Peyer's patch (tissue), 4 donors: ENCODE measurements at regions not wholly inside any gene's neighbourhood (a gene's known extent, or its start where the extent isn't known, plus 50 kb on each side); places are given as distances from the start of the nearest gene placed in this dataset.

Experiments used
- POLR2A ChIP-seq, 2 donors: fragments of 450-650 bp; IDR thresholded peaks; one replicate each; pipeline ENCODE4 v1.5.1; 2017; ENCODE audit warnings: antibody characterized with exemption in 2 of 2, mild to moderate bottlenecking in 2 of 2, moderate library complexity in 2 of 2
- TF ChIP-seq, protein P1 (sequence below), 6 experiments: fragments of 450-650 bp in 4 of 6; fragments of 200-600 bp in 2 of 6; sonication (generic) in 1 of 6; IDR thresholded peaks; one replicate each; pipeline ENCODE4 v1.5.1; 2017 to 2019; ENCODE audit warnings: antibody characterized with exemption in 6 of 6, mild to moderate bottlenecking in 3 of 6, moderate library complexity in 1 of 6

DNA sequence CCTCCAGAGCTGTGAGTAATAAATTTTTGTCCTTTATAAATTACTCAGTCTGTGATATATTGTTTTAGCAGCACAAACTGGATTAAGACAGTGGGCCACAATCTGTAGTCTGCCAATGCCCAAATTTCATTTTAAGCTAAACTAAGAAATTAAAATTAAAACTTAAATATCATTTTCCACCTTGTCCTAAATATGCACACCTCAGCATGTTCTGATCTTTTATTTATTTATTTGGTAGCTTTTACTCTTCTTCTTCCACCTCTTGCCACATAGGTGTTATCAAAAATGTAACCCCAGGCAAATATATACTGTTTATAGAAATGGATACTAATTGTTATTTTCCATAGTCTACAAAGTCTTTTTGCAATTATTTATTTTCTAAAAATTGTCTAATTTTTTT is 1102.2 kb upstream of the COX7C start:
- TF ChIP-seq, protein P1, sequence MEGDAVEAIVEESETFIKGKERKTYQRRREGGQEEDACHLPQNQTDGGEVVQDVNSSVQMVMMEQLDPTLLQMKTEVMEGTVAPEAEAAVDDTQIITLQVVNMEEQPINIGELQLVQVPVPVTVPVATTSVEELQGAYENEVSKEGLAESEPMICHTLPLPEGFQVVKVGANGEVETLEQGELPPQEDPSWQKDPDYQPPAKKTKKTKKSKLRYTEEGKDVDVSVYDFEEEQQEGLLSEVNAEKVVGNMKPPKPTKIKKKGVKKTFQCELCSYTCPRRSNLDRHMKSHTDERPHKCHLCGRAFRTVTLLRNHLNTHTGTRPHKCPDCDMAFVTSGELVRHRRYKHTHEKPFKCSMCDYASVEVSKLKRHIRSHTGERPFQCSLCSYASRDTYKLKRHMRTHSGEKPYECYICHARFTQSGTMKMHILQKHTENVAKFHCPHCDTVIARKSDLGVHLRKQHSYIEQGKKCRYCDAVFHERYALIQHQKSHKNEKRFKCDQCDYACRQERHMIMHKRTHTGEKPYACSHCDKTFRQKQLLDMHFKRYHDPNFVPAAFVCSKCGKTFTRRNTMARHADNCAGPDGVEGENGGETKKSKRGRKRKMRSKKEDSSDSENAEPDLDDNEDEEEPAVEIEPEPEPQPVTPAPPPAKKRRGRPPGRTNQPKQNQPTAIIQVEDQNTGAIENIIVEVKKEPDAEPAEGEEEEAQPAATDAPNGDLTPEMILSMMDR (IDR thresholded peaks at IDR 0.05): no peak
- no peak for TF ChIP-seq POLR2A (IDR thresholded peaks at IDR 0.05)
